ENCODE measurements at regions not wholly inside any gene's neighbourhood (a gene's known extent, or its start where the extent isn't known, plus 50 kb on each side); places are given as distances from the start of the nearest gene placed in this dataset.
A peak's percentile ranks its signal among the peaks of the same experiment; 100 is the strongest.

DNA sequence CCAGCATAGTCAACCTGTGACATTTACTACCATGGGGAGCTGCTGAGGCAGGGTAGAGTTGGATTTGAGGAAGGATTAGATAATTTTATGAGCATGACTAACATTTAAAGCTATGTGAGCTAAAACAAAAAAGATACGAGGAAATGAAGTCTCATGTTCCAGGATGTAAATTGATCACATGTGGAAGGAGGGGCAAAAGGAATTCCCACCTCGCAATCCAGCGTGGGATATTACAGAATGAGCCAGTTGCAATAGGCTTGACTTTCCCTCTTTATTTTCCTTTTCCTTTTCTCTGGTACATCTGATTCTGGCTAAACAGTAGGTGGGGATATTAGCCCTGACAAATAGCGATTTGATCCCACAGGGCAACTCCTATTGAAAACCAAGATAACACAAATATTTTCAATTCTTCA lies 214.9 kb upstream of the HMGA2 start:
- TF ChIP-seq, protein P1, sequence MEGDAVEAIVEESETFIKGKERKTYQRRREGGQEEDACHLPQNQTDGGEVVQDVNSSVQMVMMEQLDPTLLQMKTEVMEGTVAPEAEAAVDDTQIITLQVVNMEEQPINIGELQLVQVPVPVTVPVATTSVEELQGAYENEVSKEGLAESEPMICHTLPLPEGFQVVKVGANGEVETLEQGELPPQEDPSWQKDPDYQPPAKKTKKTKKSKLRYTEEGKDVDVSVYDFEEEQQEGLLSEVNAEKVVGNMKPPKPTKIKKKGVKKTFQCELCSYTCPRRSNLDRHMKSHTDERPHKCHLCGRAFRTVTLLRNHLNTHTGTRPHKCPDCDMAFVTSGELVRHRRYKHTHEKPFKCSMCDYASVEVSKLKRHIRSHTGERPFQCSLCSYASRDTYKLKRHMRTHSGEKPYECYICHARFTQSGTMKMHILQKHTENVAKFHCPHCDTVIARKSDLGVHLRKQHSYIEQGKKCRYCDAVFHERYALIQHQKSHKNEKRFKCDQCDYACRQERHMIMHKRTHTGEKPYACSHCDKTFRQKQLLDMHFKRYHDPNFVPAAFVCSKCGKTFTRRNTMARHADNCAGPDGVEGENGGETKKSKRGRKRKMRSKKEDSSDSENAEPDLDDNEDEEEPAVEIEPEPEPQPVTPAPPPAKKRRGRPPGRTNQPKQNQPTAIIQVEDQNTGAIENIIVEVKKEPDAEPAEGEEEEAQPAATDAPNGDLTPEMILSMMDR (conservative IDR thresholded peaks at IDR 0.05; ENCODE audit: low read depth, low read length): 0 out of 2 replicates have a peak, but pooled peaks have one; percentile 20
- no peak for TF ChIP-seq EZH2 (IDR thresholded peaks at IDR 0.05; ENCODE audit: borderline replicate concordance, low read depth, low read length, poor library complexity, severe bottlenecking)
